ENCODE measurements at regions not wholly inside any gene's neighbourhood (a gene's known extent, or its start where the extent isn't known, plus 50 kb on each side); places are given as distances from the start of the nearest gene placed in this dataset.

DNA sequence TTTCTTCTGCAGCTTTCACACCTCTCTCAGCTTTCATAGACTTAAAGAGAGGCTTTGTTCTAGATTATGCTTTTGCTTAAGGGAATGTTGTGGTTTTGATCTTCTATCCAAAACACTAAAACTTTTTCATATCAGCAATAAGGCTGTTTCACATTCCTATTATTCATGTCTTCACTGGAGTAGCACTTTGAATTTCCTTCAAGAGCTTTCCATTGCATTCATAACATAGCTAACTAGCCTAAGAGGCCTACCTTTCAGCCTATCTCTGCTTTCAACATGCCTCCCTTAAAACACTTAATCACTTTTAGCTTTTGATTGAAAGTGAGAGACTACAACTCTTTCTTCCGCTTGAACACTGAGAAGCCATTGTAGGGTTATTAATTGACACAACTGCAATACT, 1117.0 kb upstream of the PHF14 start:
- Histone ChIP-seq H3K36me3 (ENCODE audit: insufficient read depth, low read length) (no peaks in the 10 kb centered on the region), H3K4me1 (ENCODE audit: insufficient read depth, low read length) (no peaks in the 10 kb centered on the region), H2AFZ (ENCODE audit: low read depth, low read length) (no peak overlapping the region), H3K27ac (ENCODE audit: low read depth, low read length) (no peak overlapping the region), H3K9me3 (ENCODE audit: insufficient read depth, low read depth, low read length) (peaks cover 3% of the 10 kb centered on the region), H3K79me2 (ENCODE audit: insufficient read depth, low read length) (no peaks in the 10 kb centered on the region), H3K27me3 (ENCODE audit: insufficient read depth, low read length) (no peaks in the 10 kb centered on the region), H3K9ac (ENCODE audit: low read length) (no peak overlapping the region), H4K20me1 (ENCODE audit: insufficient read depth, low read length) (no peaks in the 10 kb centered on the region), H3K4me3 (ENCODE audit: insufficient read depth, low read depth, low read length) (no peak overlapping the region), H3K4me2 (ENCODE audit: low read length) (no peak overlapping the region)
- Mint-ChIP-seq H3K27ac (ENCODE audit: unreplicated experiment) (no peak overlapping the region), H3K9me3 (ENCODE audit: unreplicated experiment) (no peaks in the 10 kb centered on the region), H3K36me3 (ENCODE audit: low read depth, unreplicated experiment) (no peaks in the 10 kb centered on the region), H3K4me1 (ENCODE audit: low read depth, unreplicated experiment) (no peaks in the 10 kb centered on the region), H3K4me3 (ENCODE audit: unreplicated experiment) (no peak overlapping the region), H3K27me3 (ENCODE audit: low read depth, unreplicated experiment) (no peaks in the 10 kb centered on the region)
- no peak for DNase-seq (ENCODE audit: low read depth)
- no peak for FAIRE-seq
- no peak for TF ChIP-seq EZH2 (IDR thresholded peaks at IDR 0.05; ENCODE audit: insufficient read depth, low read length)
- TF ChIP-seq, protein P1, sequence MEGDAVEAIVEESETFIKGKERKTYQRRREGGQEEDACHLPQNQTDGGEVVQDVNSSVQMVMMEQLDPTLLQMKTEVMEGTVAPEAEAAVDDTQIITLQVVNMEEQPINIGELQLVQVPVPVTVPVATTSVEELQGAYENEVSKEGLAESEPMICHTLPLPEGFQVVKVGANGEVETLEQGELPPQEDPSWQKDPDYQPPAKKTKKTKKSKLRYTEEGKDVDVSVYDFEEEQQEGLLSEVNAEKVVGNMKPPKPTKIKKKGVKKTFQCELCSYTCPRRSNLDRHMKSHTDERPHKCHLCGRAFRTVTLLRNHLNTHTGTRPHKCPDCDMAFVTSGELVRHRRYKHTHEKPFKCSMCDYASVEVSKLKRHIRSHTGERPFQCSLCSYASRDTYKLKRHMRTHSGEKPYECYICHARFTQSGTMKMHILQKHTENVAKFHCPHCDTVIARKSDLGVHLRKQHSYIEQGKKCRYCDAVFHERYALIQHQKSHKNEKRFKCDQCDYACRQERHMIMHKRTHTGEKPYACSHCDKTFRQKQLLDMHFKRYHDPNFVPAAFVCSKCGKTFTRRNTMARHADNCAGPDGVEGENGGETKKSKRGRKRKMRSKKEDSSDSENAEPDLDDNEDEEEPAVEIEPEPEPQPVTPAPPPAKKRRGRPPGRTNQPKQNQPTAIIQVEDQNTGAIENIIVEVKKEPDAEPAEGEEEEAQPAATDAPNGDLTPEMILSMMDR (IDR thresholded peaks at IDR 0.05; ENCODE audit: insufficient read depth, low read depth, low read length), result no peak

DNA sequence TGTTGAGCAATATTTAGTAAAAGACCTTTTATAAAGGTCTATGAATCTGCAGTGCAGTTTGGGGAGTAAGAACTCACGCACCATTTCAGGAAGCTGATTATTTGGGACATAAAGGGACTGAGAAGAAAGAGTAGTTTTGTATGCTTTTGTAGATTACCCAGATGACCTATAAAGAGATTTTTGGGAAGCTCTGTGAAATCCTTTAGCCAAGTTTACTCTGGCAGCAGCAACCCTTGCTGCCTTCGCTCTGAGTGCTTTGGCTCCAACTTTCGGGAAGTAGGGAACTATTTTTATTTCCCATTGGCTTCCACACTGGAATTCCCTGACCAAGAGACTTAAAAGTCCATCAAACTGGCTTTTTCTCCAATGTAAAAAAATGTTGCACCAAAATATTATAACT, 1110.1 kb upstream of the PHF14 start:
- Histone ChIP-seq H3K4me2 (ENCODE audit: low read length) (no peak overlapping the region), H3K79me2 (ENCODE audit: insufficient read depth, low read length) (no peaks in the 10 kb centered on the region), H3K27ac (ENCODE audit: low read depth, low read length) (no peak overlapping the region), H3K9ac (ENCODE audit: low read length) (no peak overlapping the region), H3K4me3 (ENCODE audit: insufficient read depth, low read depth, low read length) (no peak overlapping the region), H3K9me3 (ENCODE audit: insufficient read depth, low read depth, low read length) (peaks cover 3% of the 10 kb centered on the region), H2AFZ (ENCODE audit: low read depth, low read length) (no peak overlapping the region), H3K27me3 (ENCODE audit: insufficient read depth, low read length) (no peaks in the 10 kb centered on the region), H3K36me3 (ENCODE audit: insufficient read depth, low read length) (no peaks in the 10 kb centered on the region), H4K20me1 (ENCODE audit: insufficient read depth, low read length) (no peaks in the 10 kb centered on the region), H3K4me1 (ENCODE audit: insufficient read depth, low read length) (no peaks in the 10 kb centered on the region)
- Mint-ChIP-seq H3K36me3 (ENCODE audit: low read depth, unreplicated experiment) (no peaks in the 10 kb centered on the region), H3K4me1 (ENCODE audit: low read depth, unreplicated experiment) (no peaks in the 10 kb centered on the region), H3K9me3 (ENCODE audit: unreplicated experiment) (no peaks in the 10 kb centered on the region), H3K27ac (ENCODE audit: unreplicated experiment) (no peak overlapping the region), H3K4me3 (ENCODE audit: unreplicated experiment) (no peak overlapping the region), H3K27me3 (ENCODE audit: low read depth, unreplicated experiment) (no peaks in the 10 kb centered on the region)
- FAIRE-seq (no peak), DNase-seq (ENCODE audit: low read depth) (no peak)
- TF ChIP-seq, protein P1 (IDR thresholded peaks at IDR 0.05; ENCODE audit: insufficient read depth, low read depth, low read length), result no peak
- TF ChIP-seq EZH2 (IDR thresholded peaks at IDR 0.05; ENCODE audit: insufficient read depth, low read length), result no peak

DNA sequence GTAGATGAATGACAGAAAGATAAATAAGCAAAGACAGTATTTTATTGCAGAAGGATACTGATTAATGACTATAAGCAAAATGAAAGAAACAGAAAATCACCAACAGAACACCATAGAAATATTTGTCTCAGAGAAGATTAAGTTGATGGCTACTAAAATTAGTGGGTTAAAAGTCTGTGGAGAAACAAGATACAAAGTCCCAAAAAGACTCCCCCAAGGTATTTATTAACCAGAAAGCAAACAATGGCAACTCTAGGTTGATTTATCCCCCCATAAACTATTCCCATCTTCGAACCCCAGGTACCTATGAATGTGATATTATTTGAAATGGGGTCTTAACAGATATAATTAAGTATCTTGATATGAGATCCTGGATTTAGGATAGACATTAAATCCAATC, 1104.5 kb upstream of the PHF14 start:
- no peak overlapping the region for H3K27ac Mint-ChIP-seq (ENCODE audit: unreplicated experiment)
- Histone ChIP-seq H4K20me1 (ENCODE audit: insufficient read depth, low read length) (no peaks in the 10 kb centered on the region), H3K4me1 (ENCODE audit: insufficient read depth, low read length) (no peaks in the 10 kb centered on the region), H3K27ac (ENCODE audit: low read depth, low read length) (no peak overlapping the region), H3K36me3 (ENCODE audit: insufficient read depth, low read length) (no peaks in the 10 kb centered on the region), H3K4me2 (ENCODE audit: low read length) (no peak overlapping the region), H3K9me3 (ENCODE audit: insufficient read depth, low read depth, low read length) (no peaks in the 10 kb centered on the region), H3K9ac (ENCODE audit: low read length) (no peak overlapping the region), H2AFZ (ENCODE audit: low read depth, low read length) (no peak overlapping the region), H3K4me3 (ENCODE audit: insufficient read depth, low read depth, low read length) (no peak overlapping the region), H3K79me2 (ENCODE audit: insufficient read depth, low read length) (no peaks in the 10 kb centered on the region), H3K27me3 (ENCODE audit: insufficient read depth, low read length) (no peaks in the 10 kb centered on the region)
- no peaks in the 10 kb centered on the region for H3K9me3 Mint-ChIP-seq (ENCODE audit: unreplicated experiment)
- H3K4me3 Mint-ChIP-seq (ENCODE audit: unreplicated experiment), result no peak overlapping the region
- TF ChIP-seq EZH2 (IDR thresholded peaks at IDR 0.05; ENCODE audit: insufficient read depth, low read length), result no peak
- TF ChIP-seq, protein P1 (IDR thresholded peaks at IDR 0.05; ENCODE audit: insufficient read depth, low read depth, low read length), result no peak
- H3K4me1 Mint-ChIP-seq (ENCODE audit: low read depth, unreplicated experiment), result no peaks in the 10 kb centered on the region
- no peaks in the 10 kb centered on the region for H3K36me3 Mint-ChIP-seq (ENCODE audit: low read depth, unreplicated experiment)
- H3K27me3 Mint-ChIP-seq (ENCODE audit: low read depth, unreplicated experiment), result no peaks in the 10 kb centered on the region
- FAIRE-seq, result no peak
- DNase-seq (ENCODE audit: low read depth), result no peak

Measured in astrocyte (in vitro differentiated cells and primary cell).